Iris pigment epithelial cell (primary cell): ENCODE measurements at regions not wholly inside any gene's neighbourhood (a gene's known extent, or its start where the extent isn't known, plus 50 kb on each side); places are given as distances from the start of the nearest gene placed in this dataset.

Source experiments
- DNase-seq: peaks from one replicate; pipeline ENCODE4 v3.0.0-alpha.2; 2011; ENCODE audit warnings: low read depth

GRCh38 chr12:92582475-92582874 is 120.3 kb upstream of the PLEKHG7 start:
- DNase-seq, result no peak

GRCh38 chr12:92581604-92582003 is 121.2 kb upstream of the PLEKHG7 start:
- DNase-seq, result no peak

DNA sequence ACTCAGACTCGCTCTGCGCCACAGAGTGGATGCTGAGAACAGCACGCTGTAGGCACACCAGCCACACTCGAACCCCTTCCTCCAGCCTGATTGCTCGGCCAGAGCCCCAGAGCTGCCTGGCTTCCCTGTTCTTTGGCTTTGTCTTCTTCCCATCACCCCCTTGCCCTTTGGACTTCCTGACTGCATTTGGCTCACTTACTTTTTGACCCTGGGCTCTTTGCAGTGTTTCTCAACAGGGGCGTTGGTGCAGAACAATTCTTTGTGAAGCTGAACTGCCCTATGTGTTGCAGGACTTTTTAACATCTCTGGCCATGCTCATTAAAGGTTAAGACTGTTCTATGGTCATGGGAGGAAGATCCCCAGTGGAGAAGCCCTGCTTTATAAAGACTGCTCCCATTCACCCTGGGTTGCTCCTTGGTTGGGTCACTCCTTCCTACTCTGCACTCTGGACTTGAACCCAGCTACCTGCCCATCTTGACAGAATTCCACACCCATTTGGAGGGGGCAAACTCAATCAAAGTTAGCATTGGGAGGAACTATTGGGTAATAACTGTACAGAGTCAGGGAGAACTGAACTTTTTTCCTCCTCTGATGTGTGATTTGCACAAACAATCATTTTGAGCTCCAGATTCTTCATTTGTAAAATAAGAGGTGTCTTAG is 127.7 kb upstream of the PLEKHG7 start:
- no peak for DNase-seq

DNA sequence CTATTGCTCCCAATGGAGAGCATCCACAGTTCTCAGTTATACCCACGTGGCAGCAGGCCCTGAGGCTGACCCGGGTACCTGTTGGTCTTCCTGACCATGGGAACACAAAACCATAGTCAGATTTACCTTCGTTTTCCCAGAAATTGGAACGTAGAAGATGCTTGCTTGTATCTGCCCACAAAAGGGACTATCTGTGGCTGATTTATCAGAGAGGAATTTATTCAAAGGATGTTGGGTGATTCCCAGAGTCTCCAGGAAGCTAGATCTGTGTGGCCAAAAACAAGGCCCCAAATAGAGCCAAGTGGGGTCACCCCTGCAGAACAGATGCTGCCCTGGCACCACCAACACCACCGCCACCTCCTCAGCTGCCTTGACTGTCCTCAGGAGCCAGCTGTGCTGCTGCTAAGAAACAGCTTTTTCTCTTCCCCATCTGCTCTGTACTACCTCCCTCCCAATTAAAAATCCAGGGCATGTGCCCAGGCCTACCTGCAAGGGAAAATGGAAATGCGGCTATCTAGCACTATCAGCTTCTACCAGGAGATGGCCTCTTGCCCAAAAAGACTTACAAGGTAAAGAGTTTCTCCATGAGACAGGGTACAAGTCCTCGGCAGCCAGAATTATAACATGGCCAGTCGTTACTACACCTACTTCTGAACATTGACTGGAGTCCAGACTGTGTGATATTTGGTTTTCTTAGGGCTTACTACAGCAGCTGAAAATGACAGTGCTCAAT is 128.6 kb upstream of the PLEKHG7 start:
- DNase-seq, result peak; percentile 52

- DNase-seq, result no peak
Observed at GRCh38 chr12:92573104-92573503, 129.7 kb upstream of the PLEKHG7 start.

GRCh38 chr12:92571844-92572543 is 130.8 kb upstream of the PLEKHG7 start:
- DNase-seq, result no peak

- no peak for DNase-seq
Observed at GRCh38 chr12:92571169-92571568, 131.6 kb upstream of the PLEKHG7 start.

DNA sequence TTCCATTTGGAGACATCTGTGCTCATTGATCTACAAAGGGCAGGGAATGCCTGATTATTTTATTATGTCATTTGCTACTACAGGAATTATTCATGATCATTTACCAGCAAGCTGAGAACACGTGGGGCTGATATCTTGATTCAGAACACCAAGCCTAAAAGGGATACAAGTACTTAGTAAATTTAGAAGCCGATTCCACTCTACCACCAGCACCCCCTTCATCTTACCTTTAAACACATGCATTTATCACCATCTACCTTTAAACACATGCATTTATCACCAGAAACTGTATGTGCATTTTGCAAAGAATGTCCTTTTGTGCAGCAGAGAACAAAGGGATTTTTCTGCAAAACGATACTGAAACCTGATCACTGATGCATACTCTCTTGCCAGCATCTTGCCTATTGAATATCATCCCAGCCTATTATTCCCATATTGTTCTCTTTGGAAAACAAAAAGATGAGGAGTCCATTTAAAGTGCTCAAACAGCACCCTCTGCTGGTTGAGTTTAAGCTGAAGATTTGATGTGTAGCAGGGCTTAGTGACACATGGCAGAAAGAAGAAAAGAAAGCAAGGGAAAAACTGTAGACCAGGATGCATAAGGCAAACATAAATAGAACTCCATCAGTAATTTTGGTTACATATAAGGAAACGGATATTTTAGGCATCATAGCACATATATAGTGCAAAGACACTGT is 132.6 kb upstream of the PLEKHG7 start:
- peak; percentile 82 for DNase-seq

DNA sequence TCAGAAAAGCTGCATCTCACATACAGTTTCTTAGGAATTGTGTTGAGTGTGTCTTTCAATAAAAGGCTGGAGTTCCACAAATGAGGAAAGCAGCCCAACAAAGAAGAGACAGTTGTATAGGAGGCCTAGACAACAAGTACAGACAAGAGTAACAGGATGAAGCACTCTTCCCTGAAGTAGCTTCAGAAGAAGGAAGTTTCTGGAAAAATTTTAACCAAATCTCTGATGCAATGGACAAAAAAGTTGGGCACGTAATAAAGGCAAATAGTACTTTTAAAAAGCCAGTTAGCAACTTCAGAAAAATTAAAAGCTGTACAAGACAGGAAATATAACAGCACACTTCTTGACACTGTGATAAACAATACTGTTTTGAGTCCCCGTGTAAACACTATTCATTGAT is 134.1 kb upstream of the PLEKHG7 start:
- DNase-seq, result no peak

GRCh38 chr12:92566448-92567019 is 136.3 kb upstream of the PLEKHG7 start:
- no peak for DNase-seq

DNA sequence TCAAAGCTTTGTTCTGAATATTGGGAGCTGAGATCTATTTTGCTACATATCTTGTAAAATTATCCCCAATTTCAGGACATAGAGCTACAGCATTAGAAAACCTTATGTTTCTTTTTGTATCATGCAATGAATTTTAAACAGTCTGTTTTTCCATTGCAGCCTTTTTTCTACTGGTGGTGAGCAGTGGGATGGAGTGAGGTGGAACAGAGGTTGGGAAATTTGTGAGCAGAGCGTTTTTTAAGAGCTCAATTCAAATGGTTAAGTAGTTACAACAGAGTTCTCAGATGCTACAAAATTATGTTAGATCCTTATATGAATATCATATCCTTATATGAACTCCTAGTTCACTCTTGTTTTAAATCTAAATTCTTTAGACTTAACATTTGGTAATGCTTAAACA is 139.0 kb upstream of the PLEKHG7 start:
- no peak for DNase-seq

GRCh38 chr12:92562063-92562734 is 140.6 kb upstream of the PLEKHG7 start:
- DNase-seq, result peak; percentile 46

DNA sequence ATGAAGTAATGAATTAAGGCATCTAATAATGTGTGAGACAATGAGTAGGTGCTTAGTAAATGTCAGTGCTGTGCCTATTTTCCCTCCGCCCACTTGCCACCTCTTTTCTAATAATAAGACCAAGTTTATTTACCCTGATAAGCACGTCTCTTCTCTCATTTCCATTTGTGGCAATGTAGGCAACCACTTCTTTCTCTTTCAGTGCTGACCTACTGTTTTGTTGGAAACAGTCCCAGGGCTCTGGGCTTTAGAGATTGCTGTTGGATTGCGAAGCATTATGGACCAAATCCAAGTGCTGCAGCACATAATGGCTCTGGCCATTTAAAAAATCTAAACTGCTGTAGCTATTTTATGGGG is 141.3 kb upstream of the PLEKHG7 start:
- peak; percentile 95 for DNase-seq

DNA sequence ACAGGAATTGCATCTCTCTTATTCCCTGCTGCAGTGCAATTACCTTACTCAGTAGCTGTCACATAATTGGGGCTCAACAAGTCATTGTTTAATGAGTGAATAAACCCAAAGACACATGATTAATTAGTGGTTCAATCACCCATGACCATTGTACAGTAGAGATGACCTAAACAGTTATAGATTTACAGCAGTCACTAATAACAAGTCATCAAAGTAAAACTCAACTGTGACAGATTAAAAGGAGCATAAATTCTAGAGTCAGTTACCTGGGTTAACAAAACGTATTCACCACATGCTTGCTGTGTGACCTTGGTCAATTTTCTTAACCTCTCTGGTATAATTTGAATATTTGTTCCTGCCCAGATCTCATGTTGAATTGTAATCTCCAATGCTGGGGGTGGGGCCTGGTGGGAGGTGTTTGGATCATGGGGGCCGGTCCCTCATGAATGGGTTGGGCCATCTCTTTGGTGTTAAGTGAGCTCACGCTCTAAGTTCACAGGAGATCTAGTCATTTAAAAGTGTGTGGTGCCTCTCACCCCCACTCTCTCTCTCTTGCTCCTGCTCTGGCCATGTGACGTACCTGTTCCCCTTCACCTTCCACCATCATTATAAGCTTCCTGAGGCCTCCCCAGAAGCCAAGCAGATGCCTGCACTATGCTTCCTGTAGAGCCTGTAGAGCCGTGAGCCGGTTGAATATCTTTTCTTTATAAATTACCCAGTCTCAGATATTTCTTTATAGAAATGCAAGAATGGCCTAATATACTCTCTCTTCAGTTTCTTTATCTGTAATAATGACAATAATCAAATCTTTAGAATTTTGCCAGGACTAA is 141.9 kb upstream of the PLEKHG7 start:
- no peak for DNase-seq

GRCh38 chr12:92558806-92559205 is 144.0 kb upstream of the PLEKHG7 start:
- DNase-seq, result peak; percentile 42

DNA sequence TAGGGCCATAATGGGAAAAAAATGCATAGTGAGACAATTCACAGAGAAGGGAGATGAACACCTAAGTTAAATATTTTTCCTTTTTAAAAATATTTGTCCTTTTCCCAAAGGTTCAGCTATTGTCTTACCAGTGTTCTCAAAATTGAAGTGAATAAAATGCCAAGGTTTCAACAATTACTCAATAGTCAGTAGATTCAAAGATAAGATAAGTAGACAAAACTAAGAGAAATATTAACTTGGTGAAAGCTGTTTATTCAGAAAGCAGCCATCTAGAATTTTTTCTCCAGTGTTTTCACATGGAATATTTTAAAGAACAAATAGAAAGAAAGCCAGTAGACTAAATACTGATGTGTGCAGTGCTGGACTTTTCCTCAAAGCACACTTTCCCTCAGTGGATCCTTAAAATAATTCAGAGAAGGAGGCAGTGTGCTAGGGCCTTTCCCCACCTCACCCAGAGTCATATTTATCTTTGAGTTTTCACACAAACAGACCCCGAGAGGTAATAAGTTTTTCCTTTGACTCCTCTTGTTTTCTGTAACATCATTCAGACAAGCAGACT is 144.5 kb upstream of the PLEKHG7 start:
- DNase-seq, result no peak

DNA sequence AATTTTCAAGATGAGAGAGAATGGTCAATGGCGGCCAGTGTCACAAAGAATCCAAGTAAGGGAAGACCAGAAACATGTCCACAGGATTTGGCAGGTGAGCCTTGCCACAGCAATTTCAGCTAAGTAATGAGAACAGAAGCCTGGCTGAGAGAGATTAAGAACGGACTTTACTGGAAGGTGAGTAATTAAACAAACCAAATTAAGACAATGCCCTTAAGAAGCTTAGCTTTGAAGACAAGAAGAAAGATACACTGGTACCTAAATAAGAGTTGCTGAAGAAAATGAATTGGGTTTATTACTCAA is 145.4 kb upstream of the PLEKHG7 start:
- no peak for DNase-seq

GRCh38 chr12:92556637-92557421 is 146.0 kb upstream of the PLEKHG7 start:
- DNase-seq, result no peak

GRCh38 chr12:92556141-92556540 is 146.6 kb upstream of the PLEKHG7 start:
- DNase-seq, result no peak
